HL-60 (cell line): ENCODE measurements at regions not wholly inside any gene's neighbourhood (a gene's known extent, or its start where the extent isn't known, plus 50 kb on each side); places are given as distances from the start of the nearest gene placed in this dataset.

ENCODE experiments used
- DNase-seq, 2 experiments: peaks; one replicate each; pipeline ENCODE4 v3.0.0-alpha.2; 2010 to 2020; ENCODE audit warnings: low read depth in 1 of 2, low spot score in 1 of 2
- H3K27ac ChIP-seq: fragments of 250-450 bp; sonication (Bioruptor Pico); replicated peaks from 2 replicates; pipeline ENCODE4 v1.5.1; 2020; ENCODE audit warnings: mild to moderate bottlenecking, moderate library complexity
- H3K27me3 ChIP-seq: fragments of 250-450 bp; sonication (Bioruptor Pico); 2 replicates; pipeline ENCODE4 v1.5.1; 2021; ENCODE audit warnings: mild to moderate bottlenecking, moderate library complexity; ENCODE audit not compliant: insufficient read depth, poor library complexity, severe bottlenecking
- H3K4me3 ChIP-seq: replicated peaks from 2 replicates; pipeline ENCODE4 v1.5.1; 2011; ENCODE audit warnings: mild to moderate bottlenecking, control low read depth, low read length; ENCODE audit not compliant: insufficient read depth
- GABPA ChIP-seq: IDR thresholded peaks from 2 replicates; pipeline ENCODE4 v1.6.1; 2012; ENCODE audit warnings: low read depth
- POLR2AphosphoS5 ChIP-seq: IDR thresholded peaks from 2 replicates; pipeline ENCODE4 v1.6.1; 2012; ENCODE audit warnings: low read depth
- SPI1 ChIP-seq: IDR thresholded peaks from 2 replicates; pipeline ENCODE4 v1.6.1; 2012; ENCODE audit warnings: low read depth, mild to moderate bottlenecking, borderline replicate concordance
- TF ChIP-seq, protein P1 (sequence below): IDR thresholded peaks from one replicate; pipeline ENCODE4 v1.5.1; 2011; ENCODE audit warnings: low read length, control low read depth, inconsistent platforms; ENCODE audit not compliant: insufficient read depth
- TF ChIP-seq, protein P2 (sequence below): IDR thresholded peaks from 2 replicates; pipeline ENCODE4 v1.6.1; 2012; ENCODE audit warnings: low read depth; ENCODE audit not compliant: insufficient replicate concordance

DNA sequence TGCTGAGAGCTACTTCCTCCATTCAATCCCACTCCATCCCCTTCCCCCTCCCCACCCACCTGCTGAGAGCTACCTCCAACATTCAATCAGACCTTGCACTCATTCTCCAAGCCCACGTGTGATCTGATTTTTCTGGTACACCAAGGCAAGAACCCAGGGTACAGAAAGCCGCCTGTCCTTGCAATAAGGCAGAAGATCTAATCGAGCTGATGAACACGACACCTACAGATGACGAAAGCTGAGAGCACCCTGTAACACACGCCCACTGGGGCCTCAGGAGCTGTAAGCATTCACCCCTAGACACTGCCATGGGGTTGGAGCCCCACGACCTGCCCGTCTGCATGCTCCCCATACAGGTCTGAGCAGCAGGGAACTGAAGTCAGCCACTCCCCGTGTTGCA, 58.3 kb downstream of the TRIML1 start:
- no peak overlapping the region for H3K4me3 ChIP-seq
- no peaks in the 10 kb centered on the region for H3K27me3 ChIP-seq
- no peak overlapping the region for H3K27ac ChIP-seq
- TF ChIP-seq, protein P1, sequence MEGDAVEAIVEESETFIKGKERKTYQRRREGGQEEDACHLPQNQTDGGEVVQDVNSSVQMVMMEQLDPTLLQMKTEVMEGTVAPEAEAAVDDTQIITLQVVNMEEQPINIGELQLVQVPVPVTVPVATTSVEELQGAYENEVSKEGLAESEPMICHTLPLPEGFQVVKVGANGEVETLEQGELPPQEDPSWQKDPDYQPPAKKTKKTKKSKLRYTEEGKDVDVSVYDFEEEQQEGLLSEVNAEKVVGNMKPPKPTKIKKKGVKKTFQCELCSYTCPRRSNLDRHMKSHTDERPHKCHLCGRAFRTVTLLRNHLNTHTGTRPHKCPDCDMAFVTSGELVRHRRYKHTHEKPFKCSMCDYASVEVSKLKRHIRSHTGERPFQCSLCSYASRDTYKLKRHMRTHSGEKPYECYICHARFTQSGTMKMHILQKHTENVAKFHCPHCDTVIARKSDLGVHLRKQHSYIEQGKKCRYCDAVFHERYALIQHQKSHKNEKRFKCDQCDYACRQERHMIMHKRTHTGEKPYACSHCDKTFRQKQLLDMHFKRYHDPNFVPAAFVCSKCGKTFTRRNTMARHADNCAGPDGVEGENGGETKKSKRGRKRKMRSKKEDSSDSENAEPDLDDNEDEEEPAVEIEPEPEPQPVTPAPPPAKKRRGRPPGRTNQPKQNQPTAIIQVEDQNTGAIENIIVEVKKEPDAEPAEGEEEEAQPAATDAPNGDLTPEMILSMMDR, result no peak
- TF ChIP-seq, protein P2, sequence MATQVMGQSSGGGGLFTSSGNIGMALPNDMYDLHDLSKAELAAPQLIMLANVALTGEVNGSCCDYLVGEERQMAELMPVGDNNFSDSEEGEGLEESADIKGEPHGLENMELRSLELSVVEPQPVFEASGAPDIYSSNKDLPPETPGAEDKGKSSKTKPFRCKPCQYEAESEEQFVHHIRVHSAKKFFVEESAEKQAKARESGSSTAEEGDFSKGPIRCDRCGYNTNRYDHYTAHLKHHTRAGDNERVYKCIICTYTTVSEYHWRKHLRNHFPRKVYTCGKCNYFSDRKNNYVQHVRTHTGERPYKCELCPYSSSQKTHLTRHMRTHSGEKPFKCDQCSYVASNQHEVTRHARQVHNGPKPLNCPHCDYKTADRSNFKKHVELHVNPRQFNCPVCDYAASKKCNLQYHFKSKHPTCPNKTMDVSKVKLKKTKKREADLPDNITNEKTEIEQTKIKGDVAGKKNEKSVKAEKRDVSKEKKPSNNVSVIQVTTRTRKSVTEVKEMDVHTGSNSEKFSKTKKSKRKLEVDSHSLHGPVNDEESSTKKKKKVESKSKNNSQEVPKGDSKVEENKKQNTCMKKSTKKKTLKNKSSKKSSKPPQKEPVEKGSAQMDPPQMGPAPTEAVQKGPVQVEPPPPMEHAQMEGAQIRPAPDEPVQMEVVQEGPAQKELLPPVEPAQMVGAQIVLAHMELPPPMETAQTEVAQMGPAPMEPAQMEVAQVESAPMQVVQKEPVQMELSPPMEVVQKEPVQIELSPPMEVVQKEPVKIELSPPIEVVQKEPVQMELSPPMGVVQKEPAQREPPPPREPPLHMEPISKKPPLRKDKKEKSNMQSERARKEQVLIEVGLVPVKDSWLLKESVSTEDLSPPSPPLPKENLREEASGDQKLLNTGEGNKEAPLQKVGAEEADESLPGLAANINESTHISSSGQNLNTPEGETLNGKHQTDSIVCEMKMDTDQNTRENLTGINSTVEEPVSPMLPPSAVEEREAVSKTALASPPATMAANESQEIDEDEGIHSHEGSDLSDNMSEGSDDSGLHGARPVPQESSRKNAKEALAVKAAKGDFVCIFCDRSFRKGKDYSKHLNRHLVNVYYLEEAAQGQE, result no peak
- TF ChIP-seq SPI1 (no peak), GABPA (no peak)
- DNase-seq, result no peak

DNA sequence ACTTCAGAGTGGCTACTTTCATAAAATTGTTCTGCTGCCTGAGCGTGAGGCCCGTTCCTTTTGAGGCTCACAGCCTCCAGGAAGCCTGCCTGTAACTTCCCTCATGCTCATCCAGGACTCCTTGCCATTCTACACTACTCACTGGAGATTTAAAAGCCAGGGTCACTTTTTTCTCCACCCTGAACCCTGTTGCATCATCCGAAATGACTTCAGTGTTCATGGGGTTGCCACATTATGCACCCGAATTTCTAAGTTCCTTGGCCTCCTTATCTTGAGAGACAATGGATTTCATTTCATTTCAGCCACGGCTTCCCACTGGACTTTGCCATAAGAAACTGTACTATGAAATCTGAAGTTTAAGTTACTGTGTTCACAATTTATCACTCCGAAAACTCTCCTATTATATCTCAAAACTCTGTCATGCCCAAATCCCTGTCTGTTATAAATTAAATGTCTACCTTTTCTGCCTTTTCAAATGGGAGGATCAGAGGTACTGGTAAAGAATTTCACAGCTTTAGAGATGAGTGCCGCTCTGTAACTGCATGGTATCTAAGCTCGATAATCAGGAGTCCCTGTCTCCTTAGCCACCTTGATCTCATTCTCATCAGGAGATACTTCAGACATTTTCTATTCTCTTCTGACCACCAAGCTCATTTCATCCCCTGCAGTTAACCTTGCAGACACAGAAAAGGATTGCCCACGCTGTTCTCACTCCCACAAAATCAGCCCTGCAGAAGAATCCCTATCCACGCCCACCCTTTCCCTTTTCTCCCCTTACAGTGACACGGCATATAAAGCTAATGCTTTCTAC, 59.9 kb downstream of the TRIML1 start:
- TF ChIP-seq, protein P1, result no peak
- TF ChIP-seq GABPA (no peak), SPI1 (no peak), POLR2AphosphoS5 (no peak)
- TF ChIP-seq, protein P2, result no peak
- no peak overlapping the region for H3K27ac ChIP-seq
- DNase-seq, result no peak
- no peak overlapping the region for H3K4me3 ChIP-seq
- no peaks in the 10 kb centered on the region for H3K27me3 ChIP-seq

DNA sequence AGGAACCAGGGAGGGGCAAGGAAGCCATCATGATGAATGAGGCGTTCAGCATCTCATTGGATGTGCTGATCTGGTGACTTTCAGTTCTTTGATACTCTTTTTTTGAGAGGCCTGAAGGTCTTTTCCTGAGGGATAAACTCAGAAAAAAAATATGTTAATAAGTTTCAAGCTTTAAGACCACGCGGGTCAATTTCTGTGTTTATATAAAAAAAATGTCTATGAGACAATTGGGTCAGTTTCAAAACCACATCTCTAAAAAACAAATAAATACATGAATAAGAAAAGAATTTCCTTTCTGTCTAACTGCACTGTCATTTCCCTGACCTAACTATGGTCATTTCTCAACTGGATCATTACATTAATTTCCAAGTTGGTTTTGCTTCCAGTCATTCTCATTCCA, 62.6 kb downstream of the TRIML1 start:
- Histone ChIP-seq H3K27me3 (no peaks in the 10 kb centered on the region), H3K27ac (no peak overlapping the region), H3K4me3 (no peak overlapping the region)
- no peak for DNase-seq
- TF ChIP-seq POLR2AphosphoS5 (no peak), GABPA (no peak), SPI1 (no peak)
- TF ChIP-seq, protein P1, result no peak
- TF ChIP-seq, protein P2, result no peak
